Activated B cell treated with CpG ODN at 0.5 μM for 24 hours (primary cell): ENCODE measurements at regions not wholly inside any gene's neighbourhood (a gene's known extent, or its start where the extent isn't known, plus 50 kb on each side); places are given as distances from the start of the nearest gene placed in this dataset.

Source experiments
- ATAC-seq: fragments of 200-7000 bp; cut with Tn5 transposase; one replicate; pipeline ENCODE4 v1.10.0; 2021; ENCODE audit warnings: low read depth, mild to moderate bottlenecking, moderate library complexity
- CTCF ChIA-PET: fragments of 350-600 bp; sonication (Branson Sonifier 250); formaldehyde crosslinking; loops from one replicate; lab custom pipeline; 2021; ENCODE audit warnings: antibody characterized with exemption; lab: Charles Lee
- POLR2A ChIA-PET: fragments of 350-600 bp; sonication (Branson Sonifier 250); formaldehyde crosslinking; loops from one replicate; lab custom pipeline; 2021; ENCODE audit warnings: antibody characterized with exemption; lab: Charles Lee
- DNase-seq: peaks from one replicate; pipeline ENCODE4 v3.0.0; 2022
- H3K27ac Mint-ChIP-seq: one replicate; pipeline ENCODE4 v1.8.0; 2020; ENCODE audit warnings: mixed read lengths
- H3K27me3 Mint-ChIP-seq: one replicate; pipeline ENCODE4 v1.8.0; 2021; ENCODE audit warnings: mixed read lengths
- H3K36me3 Mint-ChIP-seq: one replicate; pipeline ENCODE4 v1.8.0; 2021; ENCODE audit warnings: low read depth, mixed read lengths
- H3K4me1 Mint-ChIP-seq: one replicate; pipeline ENCODE4 v1.8.0; 2021; ENCODE audit warnings: mixed read lengths
- H3K4me3 Mint-ChIP-seq: one replicate; pipeline ENCODE4 v1.8.0; 2020; ENCODE audit warnings: mild to moderate bottlenecking, mixed read lengths
- H3K9me3 Mint-ChIP-seq: one replicate; pipeline ENCODE4 v1.8.0; 2020; ENCODE audit warnings: mixed read lengths
- intact Hi-C: fragments of 100-400 bp; cut with micrococcal nuclease; formaldehyde crosslinking; loops from one replicate; pipeline ENCODE4 v1.15.1; 2024
- TF ChIP-seq, protein P1 (sequence below): fragments of 200-600 bp; IDR thresholded peaks from one replicate; pipeline ENCODE4 v1.8.0; 2022; ENCODE audit warnings: antibody characterized with exemption, mild to moderate bottlenecking

DNA sequence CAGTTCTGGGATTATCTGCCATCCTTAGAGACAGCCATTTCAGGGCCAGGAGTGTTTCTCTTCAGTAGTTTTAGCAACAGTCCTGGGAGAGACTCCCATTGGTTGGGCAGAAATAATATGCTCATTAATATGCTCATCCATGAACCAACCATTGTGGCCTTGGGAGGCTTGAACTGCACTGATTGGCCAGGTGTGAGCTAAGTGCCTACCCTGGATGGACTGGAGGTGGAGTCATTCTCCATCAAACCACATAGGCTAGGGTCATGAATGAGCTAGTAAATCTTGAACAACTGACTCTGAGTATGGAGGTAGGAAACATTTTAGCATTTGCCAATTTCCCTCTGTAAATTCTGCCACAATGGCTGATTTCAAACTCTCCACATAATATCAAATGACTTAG, 70.2 kb upstream of the ZFP64 start:
- H3K4me1 Mint-ChIP-seq, result no peaks in the 10 kb centered on the region
- no peak overlapping the region for H3K27ac Mint-ChIP-seq
- H3K4me3 Mint-ChIP-seq, result no peak overlapping the region
- no peak for DNase-seq
- no peak for ATAC-seq
- intact Hi-C loops, result no loop called here
- no peaks in the 10 kb centered on the region for H3K36me3 Mint-ChIP-seq
- peaks cover 2% of the 10 kb centered on the region for H3K9me3 Mint-ChIP-seq
- ChIA-PET CTCF (no interaction called here), POLR2A (no interaction called here)
- H3K27me3 Mint-ChIP-seq, result peaks cover 22% of the 10 kb centered on the region
- TF ChIP-seq, protein P1, sequence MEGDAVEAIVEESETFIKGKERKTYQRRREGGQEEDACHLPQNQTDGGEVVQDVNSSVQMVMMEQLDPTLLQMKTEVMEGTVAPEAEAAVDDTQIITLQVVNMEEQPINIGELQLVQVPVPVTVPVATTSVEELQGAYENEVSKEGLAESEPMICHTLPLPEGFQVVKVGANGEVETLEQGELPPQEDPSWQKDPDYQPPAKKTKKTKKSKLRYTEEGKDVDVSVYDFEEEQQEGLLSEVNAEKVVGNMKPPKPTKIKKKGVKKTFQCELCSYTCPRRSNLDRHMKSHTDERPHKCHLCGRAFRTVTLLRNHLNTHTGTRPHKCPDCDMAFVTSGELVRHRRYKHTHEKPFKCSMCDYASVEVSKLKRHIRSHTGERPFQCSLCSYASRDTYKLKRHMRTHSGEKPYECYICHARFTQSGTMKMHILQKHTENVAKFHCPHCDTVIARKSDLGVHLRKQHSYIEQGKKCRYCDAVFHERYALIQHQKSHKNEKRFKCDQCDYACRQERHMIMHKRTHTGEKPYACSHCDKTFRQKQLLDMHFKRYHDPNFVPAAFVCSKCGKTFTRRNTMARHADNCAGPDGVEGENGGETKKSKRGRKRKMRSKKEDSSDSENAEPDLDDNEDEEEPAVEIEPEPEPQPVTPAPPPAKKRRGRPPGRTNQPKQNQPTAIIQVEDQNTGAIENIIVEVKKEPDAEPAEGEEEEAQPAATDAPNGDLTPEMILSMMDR, result no peak

DNA sequence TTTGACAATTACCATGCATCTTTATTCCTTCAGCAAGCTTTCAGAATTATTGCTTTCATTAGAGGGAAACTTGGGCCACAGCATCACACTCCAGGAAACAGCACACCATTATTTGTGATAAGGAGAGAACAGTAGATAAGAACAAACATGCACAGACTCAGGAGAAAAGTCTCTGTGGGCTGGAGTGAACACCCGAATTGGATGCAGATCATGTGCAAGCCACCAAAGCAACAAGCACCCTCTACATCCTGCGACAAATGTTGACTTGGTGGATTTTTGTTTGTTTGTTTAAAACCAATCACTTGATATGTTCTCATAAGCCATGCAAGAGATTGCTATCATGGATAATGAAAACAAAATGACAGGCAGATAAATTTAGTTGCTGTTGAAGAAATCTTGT, 67.7 kb upstream of the ZFP64 start:
- POLR2A ChIA-PET, result no interaction called here

DNA sequence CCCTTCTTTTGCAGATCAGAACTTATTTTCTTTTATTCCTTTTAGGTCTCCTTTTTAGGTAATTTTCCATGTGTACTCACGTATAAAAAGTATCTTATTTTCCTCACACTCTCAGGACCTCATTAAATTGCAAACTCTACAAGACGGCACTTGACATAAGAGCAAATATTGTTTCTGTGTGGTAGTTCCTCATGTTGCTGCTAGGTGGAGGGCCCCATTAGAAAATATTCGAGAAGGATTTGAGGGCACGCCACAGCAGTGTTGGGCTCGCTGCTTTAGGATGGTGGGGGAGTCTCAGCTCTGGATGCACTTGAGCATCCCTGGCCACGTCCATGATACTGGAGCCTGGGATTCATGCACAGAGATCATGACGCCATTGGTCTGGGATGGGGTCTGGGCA, 64.9 kb upstream of the ZFP64 start:
- ATAC-seq (no peak), DNase-seq (no peak)
- H3K4me3 Mint-ChIP-seq, result no peak overlapping the region
- H3K36me3 Mint-ChIP-seq, result no peaks in the 10 kb centered on the region
- CTCF ChIA-PET, result no interaction called here
- no peak overlapping the region for H3K27ac Mint-ChIP-seq
- no peaks in the 10 kb centered on the region for H3K4me1 Mint-ChIP-seq
- POLR2A ChIA-PET, result no interaction called here
- peaks cover 2% of the 10 kb centered on the region for H3K9me3 Mint-ChIP-seq
- TF ChIP-seq, protein P1, result no peak
- peaks cover 18% of the 10 kb centered on the region for H3K27me3 Mint-ChIP-seq
- intact Hi-C loops, result no loop called here

More for the DNA sequence above, 67.7 kb upstream of the ZFP64 start:
- ATAC-seq (no peak), DNase-seq (no peak)
- TF ChIP-seq, protein P1, result no peak
- intact Hi-C loops, result no loop called here
- H3K4me3 Mint-ChIP-seq, result no peak overlapping the region
- peaks cover 19% of the 10 kb centered on the region for H3K27me3 Mint-ChIP-seq
- no peaks in the 10 kb centered on the region for H3K4me1 Mint-ChIP-seq
- peaks cover 2% of the 10 kb centered on the region for H3K9me3 Mint-ChIP-seq
- CTCF ChIA-PET, result no interaction called here
- H3K27ac Mint-ChIP-seq, result no peak overlapping the region
- no peaks in the 10 kb centered on the region for H3K36me3 Mint-ChIP-seq

DNA sequence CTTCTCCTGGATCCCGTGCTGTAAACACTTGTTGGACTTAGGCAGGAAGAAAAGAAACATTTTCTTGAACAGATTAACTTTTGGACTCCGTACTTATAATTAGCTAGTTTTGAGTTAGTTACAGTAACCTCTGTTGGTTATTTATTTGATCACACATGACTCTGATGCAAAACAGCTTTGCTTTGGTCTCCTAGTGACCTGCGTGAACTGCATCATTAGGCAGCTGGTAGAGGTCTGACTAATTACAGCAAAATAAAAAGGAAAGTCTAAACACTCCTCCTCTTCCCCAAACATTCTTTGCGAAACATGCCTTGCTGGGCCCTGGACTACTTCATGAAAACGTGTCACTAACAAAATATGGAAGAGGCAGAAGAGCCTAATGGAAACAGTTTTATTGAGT, 61.1 kb upstream of the ZFP64 start:
- intact Hi-C loops, result no loop called here
- Mint-ChIP-seq H3K27ac (no peak overlapping the region), H3K27me3 (peaks cover 12% of the 10 kb centered on the region), H3K4me3 (no peak overlapping the region), H3K36me3 (no peaks in the 10 kb centered on the region), H3K9me3 (no peaks in the 10 kb centered on the region), H3K4me1 (no peaks in the 10 kb centered on the region)
- ATAC-seq, result no peak
- ChIA-PET POLR2A (no interaction called here), CTCF (no interaction called here)
- TF ChIP-seq, protein P1, result no peak
- DNase-seq, result no peak

DNA sequence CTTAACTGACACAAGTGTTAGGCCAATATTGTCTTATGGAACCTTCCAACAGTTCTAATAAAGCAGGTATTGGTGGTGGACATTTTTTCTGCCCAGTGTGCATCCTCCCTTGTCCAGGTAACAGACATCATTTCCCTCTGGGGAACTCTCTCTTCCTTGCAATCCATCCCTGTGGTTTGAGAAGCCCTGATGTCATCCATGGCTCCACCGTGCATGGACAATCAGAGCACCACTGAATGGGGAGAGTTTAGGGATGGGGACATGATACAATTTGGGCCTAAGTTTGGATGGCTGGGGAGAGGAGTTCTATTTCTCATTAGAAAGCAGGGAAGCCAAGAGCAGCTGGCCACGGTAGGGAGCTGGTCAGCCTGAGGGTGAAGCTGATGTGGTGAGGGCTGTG, 60.2 kb upstream of the ZFP64 start:
- Mint-ChIP-seq H3K27me3 (peaks cover 9% of the 10 kb centered on the region), H3K36me3 (no peaks in the 10 kb centered on the region), H3K27ac (no peak overlapping the region), H3K4me1 (no peaks in the 10 kb centered on the region), H3K9me3 (no peaks in the 10 kb centered on the region), H3K4me3 (no peak overlapping the region)
- ATAC-seq (no peak), DNase-seq (no peak)
- TF ChIP-seq, protein P1, result no peak
- ChIA-PET CTCF (no interaction called here), POLR2A (no interaction called here)
- intact Hi-C loops, result no loop called here
